CD4-positive, alpha-beta T cell treated with Interferon gamma for 1 hour (primary cell): ENCODE measurements at regions not wholly inside any gene's neighbourhood (a gene's known extent, or its start where the extent isn't known, plus 50 kb on each side); places are given as distances from the start of the nearest gene placed in this dataset.
"Not testable (repeated sequence)": the region's sequence is repeated elsewhere in the genome, so short reads cannot be mapped to it uniquely, and the experiment has no call there.

Source experiments
- DNase-seq: peaks from one replicate; pipeline ENCODE4 v3.0.0-alpha.2; 2020

DNA sequence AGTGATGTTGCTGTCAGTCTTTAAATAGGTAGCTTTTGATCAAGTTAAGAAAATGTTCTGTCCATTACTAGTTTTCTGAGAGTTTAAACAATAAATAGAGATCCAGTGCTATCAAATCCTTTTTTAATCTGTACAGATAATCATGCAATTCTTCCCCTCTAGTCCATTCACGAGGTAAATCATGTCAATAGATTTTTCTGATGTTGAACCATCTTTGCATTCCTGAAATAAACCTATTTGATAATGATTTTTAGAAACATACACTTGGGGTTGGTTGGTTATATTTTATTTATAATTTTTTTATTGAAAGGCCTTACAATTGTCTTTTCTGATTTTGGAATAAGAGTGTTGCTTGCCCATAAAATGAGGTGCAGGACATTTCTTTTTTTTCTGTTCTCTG lies 95.0 kb downstream of the FAM53A start:
- DNase-seq, result no peak

DNA sequence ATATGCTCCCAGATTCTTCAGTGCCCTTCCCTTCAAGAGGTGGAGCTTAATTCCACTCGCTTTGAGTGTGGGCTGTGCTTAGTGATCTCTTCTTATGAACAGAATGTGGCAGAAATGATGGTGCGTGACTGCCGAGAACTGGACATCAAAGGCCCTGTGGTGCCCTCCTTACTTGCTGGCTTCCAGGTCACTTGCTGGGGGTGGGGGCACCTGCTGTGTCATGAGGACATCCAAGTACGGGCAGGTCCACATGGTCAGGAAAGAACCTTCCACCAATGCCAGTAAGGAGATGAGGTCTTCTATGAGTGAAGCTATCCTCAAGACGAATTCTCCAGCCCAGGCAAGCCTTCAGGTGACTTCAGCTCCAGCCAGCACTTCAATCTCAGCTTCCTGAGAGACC lies 95.8 kb downstream of the FAM53A start:
- no peak for DNase-seq

DNA sequence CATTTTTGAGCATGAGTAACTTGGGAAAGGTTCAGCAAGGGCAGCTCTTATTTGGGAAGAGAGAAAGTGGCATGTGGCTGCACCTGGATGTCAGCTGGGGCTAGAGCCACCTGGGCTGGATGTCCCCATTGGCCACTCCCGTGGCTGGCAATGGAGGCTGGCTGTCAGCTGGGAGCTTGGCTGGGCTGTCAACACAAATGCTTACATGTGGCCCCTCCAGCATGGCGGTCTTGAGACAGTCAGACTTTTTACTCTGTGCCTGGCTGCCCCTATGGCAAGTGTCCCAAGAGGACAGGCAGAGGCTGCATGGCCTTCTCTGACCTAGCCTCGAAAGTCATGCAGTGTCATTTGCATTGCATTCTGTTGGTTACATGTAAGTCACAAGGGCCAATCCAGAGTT lies 99.6 kb downstream of the FAM53A start:
- no peak for DNase-seq

DNA sequence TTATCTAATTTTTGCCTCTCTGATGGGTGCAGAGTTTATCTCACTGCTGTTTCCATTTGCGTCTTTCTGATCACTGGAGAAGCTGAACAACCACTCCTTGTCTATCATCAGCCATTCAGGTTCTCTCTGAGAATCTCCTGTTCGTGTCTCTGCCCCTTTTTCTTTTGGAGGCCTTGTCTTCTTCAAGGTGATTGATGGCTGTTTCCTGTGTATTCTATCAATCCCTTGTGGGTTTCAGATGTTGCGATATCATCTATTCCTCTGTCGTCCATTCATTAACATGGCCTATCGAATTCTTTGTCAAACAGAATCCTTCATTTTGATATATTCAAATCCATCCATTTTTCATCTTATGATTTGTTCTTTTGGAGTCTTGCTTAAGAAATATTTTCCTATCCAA lies 100.3 kb downstream of the FAM53A start:
- DNase-seq, result no peak

DNA sequence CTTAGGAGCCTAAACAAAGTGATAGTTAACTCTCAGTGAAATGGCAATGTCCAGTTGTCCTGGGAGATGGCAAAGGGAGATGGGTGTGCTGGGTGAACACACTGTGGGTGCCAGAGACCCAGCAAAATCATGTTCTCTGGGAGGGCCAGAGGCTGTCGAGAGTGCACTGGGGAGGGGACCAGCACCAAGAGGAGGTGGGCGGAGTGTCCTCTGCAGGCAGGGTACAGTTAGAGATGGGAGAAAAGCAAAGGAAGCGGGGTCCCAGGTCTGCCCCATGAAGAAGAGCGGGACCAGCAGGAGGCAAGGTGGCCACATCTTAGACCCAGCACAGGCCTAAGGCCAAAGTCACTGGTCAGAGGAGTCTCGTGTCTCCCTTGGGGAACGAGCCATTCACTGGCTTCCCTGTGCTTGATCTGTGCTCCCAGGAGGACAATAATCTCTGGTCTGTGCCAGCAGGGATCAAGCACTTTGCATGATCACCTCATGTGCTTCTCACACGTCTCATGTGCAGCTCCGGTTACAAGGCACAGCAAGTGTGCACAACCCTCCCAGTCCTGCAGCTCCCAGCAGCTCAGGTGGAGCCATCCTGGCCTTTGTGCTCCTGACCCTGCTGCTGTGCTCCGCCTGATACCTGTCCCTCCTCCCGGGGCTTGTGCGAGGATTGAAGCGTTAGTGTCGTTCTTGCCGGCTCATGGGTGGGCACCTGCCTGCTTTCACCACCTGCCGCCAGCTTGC lies 100.9 kb downstream of the FAM53A start:
- DNase-seq, result no peak

DNA sequence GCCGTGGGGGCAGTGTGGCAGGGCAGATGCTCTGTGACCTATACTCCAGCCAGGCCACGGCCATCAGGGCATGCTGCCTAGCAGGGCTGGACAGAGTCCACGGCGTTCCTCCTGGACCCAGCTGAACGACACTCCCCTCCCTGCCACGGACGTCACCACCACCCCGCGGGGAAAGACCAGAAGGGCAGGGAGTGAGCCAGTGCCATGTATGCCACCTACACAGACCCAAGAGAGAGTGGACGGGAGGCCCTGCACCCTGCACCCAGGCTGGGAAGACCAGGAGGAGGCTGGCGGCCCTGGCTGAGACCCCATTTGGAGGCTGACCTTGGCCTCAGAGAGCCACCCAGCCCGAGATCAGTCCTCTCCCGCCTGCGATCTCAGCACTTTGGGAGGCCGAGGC lies 101.9 kb downstream of the FAM53A start:
- no peak for DNase-seq

DNA sequence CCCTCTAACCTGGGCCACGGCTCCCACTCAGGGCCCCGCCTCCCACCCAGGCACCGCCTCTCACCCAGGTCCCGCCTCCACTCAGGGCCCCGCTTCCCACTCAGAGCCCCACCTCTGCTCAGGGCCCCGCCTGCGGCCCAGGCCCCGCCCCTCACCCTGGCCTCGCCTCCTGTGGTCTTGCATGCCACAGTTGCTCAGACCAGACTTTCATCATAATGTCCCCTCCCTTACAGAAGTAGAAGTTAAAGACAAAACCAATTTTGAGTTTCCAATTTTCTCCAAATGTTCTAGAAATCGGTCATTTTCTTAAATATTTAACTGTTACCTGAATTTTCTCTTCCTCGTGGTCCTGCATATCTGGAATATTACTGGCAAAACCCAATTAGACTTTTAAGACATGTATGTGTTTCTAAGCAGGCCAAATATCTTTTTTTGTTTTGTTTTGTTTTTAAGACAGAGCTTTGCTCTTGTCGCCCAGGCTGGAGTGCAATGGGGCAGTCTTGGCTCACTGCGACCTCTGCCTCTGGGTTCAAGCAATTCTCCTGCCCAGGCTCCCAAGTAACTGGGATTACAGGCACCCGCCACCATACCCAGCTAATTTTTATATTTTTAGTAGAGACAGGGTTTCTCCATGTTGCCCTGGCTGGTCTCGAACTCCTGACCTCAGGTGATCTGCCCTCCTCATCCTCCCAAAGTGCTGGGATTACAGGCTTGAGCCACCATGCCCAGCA lies 102.8 kb downstream of the FAM53A start:
- DNase-seq, result peak; percentile 95

DNA sequence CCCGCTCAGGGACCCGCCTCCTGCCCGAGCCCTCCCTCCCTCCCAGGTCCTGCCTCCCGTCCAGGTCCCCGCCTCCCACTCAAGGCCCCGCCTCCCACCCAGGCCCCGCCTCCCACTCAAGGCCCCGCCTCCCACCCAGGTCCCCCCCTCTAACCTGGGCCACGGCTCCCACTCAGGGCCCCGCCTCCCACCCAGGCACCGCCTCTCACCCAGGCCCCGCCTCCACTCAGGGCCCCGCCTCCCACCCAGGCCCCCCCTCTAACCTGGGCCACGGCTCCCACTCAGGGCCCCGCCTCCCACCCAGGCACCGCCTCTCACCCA lies 103.5 kb downstream of the FAM53A start:
- not testable (repeated sequence) for DNase-seq

DNA sequence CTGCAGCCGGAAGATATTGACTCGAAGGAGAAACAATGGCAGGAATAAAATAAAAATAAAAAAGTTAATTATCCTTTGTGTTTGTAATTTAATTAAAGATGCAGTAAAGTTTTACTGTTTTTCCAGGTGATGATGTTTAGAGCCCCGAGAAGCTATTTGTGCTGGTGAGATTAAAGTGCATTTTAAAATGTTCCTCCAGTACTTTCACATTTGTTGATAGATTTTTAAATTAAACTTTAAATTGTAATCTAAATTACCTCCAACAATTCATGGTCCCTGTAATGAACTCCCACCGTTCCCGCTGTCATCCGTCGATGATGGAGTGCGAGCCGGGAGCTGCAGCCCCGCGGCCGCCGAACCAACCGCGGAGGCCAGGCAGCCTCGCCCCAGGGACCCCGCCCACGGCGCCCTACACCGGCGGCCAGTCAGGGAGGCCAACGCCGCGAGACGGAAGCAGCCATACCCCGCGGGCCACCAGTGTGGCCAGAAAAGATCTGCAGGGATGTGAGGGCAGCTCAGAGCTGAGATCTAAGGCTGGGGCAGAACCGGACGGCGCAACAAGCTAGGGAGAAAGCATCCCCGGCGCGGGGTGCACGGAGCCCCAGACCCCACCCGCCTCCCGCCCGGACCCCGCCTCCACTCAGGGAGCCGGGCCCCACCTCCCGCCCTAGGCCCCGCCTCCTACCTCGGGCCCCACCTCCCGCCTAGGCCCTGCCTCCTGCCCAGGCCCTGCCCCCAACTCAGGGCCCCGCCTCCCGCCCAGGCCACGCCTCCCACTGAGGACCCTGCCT lies 104.0 kb downstream of the FAM53A start:
- peak; percentile 93 for DNase-seq

DNA sequence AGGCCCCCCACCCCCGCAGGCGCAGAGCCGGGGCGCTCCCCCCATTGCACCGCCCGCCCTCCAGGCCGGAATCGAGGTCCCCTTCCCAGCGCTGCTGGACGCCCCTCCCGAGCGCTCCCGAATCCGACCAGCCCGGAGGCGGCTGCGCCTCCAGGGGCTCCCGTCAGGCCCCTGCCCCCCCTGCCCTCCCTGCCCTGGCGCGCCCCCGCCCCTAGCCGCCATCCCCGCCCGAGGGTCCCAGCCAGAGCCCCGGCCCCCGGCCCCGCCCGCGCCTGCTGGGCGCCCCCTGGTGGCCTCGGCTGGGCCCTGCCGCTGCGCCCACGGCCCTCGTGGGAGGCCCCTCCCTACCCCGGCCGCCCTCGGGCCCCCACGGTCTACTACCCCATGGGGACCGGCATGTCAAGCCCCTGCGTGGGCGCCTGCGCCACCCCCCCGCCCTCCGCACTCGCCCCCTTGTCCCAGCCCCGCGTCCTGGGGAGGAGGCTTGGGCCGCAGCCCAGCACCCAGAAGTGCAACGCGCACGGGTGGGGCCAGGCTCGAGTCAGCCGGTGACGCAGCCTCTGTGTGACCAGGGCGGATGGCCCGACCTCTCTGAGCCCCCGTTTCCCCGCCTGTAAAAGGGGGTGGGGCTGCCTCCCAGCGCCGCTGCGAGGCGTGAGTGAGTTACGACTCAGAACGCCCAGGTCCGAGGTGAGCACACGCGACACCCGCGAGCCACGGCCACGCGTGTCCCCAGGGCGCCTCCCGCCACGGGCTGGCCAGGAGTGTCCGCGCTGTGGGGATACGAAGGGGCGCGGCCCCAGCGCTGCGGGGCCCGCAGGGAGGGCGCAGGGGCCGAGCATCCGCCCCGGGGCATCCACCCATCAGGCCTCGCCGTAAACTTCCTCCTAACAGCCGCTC lies 104.9 kb downstream of the FAM53A start:
- peak; percentile 78 for DNase-seq

DNA sequence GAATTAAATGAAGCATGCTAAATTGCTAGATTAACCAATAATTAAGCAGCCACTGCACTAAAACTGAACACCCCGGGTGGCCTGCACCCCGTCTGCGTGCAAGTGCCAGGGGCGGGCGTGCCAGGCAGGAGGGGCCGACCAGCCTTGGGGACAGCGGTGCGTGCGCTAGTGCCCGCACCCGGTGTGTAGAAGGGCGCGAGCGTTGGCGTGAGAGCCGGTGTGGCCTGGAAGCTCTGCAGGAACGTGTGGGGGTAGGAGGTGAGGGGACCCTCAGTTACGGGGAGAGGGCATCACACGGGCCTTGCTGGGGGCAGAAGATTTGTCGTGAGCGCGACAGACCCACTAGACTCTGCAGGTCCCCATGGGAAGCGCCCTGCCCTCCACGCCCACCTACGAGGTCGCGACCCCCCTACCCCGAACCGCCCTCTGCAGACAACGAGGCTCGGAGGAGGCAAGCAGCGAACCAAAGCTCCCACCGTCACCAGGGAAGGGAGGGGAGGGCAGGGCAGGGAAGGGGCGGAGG lies 105.8 kb downstream of the FAM53A start:
- DNase-seq, result no peak

DNA sequence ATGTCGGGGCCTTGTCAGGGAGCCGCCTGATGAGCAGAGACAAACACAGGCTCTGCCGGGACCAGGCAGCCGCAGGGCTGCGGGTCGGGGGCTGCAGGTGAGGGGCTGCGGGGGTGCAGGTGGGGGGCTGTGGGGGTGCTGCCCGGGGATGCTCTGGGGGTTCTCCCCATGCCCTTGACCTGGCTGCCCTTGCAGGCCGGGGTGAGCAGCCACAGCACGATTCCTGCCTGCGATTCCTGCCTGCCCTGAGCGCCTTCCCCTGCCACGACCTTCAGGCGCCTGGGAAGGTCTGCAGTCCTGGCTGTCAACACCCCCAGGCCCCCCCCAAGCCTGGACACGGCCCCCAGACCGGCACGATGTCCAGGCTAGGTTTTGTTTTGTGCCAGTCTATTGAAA lies 106.3 kb downstream of the FAM53A start:
- DNase-seq, result no peak

DNA sequence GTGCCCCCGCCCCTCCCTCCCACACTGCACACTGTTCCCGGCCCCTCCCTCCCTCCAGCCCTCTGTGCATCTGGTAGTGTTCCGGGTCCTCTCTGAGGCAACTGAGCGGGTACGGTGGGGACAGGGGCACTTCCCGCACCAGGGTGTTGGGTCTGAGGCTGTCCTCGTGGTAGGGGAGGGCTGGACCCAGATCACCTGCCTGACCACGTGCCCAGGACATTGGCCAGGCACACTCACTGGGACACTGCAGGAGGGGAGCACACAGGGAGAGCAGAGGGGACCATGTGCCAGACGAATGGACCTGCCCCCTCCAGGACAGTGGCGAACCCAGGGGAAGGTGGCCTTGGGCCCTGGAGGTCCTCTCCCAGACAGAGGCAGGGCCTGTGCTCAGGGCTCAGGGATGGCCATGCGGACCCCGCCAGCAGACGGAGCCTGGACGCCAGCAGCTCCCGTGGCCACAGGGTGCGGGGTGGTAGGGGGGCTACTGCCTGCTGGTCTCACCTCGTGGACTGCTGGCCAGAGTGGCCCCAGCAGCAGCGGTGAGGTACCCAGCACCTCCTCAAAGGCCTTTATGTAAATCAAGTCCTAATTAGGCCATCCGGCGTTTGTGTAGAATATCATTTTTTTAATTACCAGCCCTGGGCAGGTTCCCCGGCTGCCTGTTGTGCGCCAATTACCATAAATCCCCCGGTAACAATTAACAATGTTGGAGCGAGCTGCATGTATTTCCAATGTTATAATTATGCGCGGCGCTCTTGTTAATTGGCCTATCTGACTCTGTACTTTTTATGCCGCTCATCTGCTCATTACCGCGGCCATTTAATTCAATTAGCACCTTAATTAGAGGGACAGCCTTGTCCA lies 106.9 kb downstream of the FAM53A start:
- DNase-seq, result no peak

DNA sequence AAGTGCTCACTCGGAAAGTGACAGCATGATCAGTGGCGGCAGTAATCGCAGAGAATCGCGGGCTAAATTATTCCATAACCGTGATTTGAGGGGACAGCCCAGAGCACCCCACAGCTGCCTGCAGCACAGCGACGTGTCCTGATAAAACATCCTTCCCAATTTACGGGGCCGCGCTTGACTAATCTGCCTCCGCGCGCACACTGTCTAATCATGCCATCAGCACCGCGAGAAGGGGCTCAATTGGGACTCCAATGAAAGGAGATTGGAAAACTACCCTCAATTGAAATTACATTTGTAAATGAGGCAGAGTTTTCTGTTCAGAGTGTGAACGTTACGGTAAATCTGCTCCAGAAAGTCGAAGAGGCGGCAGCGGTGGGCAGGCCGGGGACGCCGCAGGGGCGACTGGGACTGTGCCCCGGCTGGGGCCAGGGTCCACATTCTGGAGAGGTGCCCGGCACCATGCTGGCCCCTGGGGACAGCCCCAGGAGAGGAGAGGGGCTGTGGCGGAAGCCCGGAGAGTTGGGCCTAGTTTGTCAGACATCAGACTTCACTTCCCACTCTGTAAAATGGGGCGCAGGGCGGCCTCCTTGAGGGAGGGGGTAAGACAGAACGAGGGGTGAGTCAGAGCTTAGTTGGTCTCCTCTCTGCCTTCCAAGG lies 107.7 kb downstream of the FAM53A start:
- no peak for DNase-seq

DNA sequence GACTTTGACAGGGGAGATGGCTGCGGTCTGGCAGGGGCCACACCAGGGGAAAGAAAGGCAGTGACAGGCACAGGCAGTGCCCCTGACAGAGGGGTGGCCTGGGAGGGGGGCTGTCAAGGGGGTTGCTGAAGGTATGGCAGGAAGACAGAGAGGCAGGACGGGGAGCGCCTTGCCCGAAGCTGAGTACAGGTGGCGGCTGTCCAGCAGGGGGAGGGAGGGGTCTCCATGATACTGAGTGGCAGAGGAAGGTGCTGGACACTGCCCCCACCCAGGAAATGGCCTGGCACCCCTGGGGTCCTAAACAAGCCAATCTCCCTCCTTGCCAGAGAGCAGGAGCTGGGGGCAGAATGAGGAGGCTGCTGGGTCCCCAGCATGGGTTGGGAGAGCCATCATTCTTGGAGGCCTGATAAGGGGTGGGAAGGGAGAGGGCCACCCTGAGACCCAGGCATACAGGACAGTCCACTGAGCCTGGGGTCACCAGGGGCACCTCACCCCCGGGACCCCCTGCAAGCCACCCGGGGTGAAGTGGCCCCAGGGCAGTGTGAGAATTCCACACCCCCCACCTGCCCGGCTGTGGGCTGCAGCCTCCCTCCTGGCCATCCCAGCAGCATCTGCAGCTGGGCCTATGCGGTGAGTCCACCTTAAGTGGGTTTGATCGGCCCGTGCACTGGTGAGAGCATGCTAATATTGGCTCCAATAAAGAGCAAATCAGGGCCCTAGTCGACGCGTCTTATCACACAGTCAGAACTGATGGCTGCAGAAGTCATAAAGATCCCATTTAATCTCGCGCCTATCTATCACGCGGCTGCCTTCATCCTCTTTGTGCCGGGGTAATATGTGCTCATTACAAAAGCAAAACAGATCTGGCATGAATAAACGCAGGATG lies 108.5 kb downstream of the FAM53A start:
- DNase-seq, result no peak

DNA sequence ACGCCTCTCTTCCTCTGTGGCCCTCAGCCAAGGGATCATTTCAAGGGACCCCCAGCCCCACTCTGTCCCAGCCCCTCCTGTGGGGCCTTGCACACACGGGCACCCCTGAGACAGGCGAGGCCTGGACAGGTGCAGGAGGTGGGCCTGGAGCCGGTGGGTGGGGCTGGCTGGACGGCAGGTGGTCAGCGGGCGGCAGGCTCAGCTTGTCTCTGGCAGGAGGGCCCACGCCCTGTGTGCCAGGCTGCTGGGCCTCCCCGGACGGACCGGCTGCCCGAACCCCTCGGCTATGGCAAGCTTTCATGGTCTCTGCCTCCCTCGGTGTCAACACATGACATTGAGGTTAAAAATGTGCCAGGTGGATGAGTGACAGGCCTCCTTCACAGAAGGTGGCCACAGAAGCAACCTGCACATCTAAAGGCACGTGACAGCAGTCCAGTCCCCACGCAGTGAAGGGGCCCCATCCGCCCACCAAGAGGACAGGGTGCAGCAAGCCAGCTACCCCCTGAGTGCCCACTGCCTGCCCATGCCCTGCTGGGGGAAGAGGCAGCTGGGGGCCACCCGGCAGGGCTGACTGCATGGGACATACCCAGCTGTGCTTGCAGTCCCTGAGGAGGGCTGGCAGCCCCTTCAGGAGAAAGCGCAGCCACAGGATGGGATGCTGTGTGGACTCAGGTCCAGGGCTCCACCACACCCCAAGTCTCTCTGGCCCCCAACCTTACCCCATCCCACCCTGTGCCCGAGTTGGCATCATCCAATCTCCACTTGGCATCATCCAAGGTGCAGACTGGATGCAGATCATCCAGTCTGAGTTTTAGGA lies 109.3 kb downstream of the FAM53A start:
- no peak for DNase-seq

DNA sequence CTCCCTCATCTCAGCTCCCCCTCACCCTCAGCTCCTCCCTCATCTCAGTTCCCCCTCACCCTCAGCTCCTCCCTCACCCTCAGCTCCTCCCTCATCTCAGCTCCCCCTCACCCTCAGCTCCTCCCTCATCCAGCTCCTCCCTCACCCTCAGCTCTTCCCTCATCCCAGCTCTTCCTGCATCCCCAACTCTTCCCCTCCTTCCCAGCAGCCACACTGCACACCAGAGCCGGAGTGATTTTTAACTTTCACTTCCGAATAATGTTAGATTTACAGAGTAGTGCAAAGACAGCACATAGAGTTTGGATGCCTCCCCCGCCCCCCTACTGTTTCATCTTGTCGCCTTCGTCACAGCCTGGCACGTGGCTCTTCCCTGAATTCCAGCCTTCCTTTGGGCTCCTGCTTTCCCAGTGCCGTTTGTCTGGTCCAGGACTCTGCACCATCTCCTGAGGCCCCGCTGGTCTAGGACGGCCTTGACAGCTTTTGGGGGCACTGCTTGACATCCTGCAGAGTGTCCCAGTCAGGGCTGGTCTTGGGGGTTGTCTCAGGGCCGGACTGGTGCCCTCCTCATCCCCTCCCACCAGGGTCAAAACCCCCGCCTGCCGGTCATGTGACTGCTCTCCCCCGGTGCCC lies 110.2 kb downstream of the FAM53A start:
- DNase-seq, result no peak

DNA sequence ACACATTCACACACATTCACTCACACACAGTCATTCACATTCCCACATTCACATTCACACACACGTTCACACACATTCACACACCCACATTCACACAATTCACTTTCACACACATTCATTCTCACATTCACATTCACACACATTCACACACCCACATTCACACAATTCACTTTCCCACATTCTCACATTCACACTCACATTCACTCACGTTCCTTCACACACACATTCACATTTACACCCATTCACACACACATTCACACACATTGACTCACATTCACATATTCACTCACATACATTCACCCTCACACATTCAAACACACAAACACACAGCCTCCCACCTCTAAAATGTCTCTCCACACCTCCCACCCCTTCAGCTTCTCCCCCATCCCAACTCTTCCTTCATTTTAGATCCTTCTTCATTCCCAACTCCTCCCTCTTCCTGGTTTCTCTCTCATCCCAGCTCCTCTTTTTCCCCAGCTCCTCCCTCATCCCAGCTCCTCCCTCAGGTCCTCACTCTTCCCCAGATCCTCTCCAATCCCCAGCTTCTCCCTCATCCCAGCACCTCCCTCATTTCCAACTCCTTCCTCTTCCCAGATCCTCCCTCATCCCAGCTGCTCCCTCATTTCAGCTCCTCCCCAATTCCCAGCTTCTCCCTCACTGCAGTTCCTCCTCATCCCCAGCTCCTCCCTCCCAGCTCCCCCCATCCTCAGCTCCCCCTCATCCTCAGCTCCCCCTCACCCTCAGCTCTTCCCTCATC lies 111.0 kb downstream of the FAM53A start:
- no peak for DNase-seq
